Neural cell (in vitro differentiated cells): ENCODE measurements at regions not wholly inside any gene's neighbourhood (a gene's known extent, or its start where the extent isn't known, plus 50 kb on each side); places are given as distances from the start of the nearest gene placed in this dataset.

ENCODE experiments used
- H2AFZ ChIP-seq: fragments of 200-600, 300-800 bp; sonication (generic), shearing (Covaris generic); 2 replicates; pipeline ENCODE4 v1.6.0; 2014; ENCODE audit warnings: low read depth, mild to moderate bottlenecking, antibody characterized with exemption, low read length, moderate library complexity
- H3F3A ChIP-seq: fragments of 200-600 bp; shearing (Covaris generic); 2 replicates; pipeline ENCODE4 v1.6.1; 2016; ENCODE audit warnings: mild to moderate bottlenecking, moderate library complexity, mixed read lengths, antibody characterized with exemption, low read length; ENCODE audit not compliant: insufficient read depth, poor library complexity, severe bottlenecking
- H3K27ac ChIP-seq: fragments of 200-600, 300-800 bp; sonication (generic), shearing (Covaris generic); 2 replicates; pipeline ENCODE4 v1.5.1; 2014; ENCODE audit warnings: mild to moderate bottlenecking, low read length, moderate library complexity
- H3K27me3 ChIP-seq: fragments of 300-800, 200-600 bp; sonication (generic), shearing (Covaris generic); 2 replicates; pipeline ENCODE4 v1.6.0; 2014; ENCODE audit warnings: mild to moderate bottlenecking, low read depth, low read length, moderate library complexity; ENCODE audit not compliant: insufficient read depth
- H3K36me3 ChIP-seq: fragments of 300-800, 200-600 bp; sonication (generic), shearing (Covaris generic); 2 replicates; pipeline ENCODE4 v1.5.1; 2014; ENCODE audit warnings: mild to moderate bottlenecking, antibody characterized with exemption, low read length, moderate library complexity; ENCODE audit not compliant: insufficient read depth
- H3K4me2 ChIP-seq: fragments of 300-800, 200-600 bp; sonication (generic), shearing (Covaris generic); 2 replicates; pipeline ENCODE4 v1.6.0; 2014; ENCODE audit warnings: mild to moderate bottlenecking, low read length
- H3K4me3 ChIP-seq: fragments of 300-800, 200-600 bp; sonication (generic), shearing (Covaris generic); 2 replicates; pipeline ENCODE4 v1.5.1; 2014; ENCODE audit warnings: mild to moderate bottlenecking, low read length, moderate library complexity
- H3K79me2 ChIP-seq: fragments of 200-600 bp; shearing (Covaris generic); replicated peaks from 2 replicates; pipeline ENCODE4 v1.6.0; 2014; ENCODE audit warnings: mild to moderate bottlenecking, low read length, moderate library complexity; ENCODE audit not compliant: insufficient read depth
- H3K9ac ChIP-seq: fragments of 300-800, 200-600 bp; sonication (generic), shearing (Covaris generic); 2 replicates; pipeline ENCODE4 v1.6.1; 2016; ENCODE audit warnings: mild to moderate bottlenecking, low read length, mixed read lengths
- H3K9me2 ChIP-seq: fragments of 200-600 bp; shearing (Covaris generic); 2 replicates; pipeline ENCODE4 v1.6.1; 2016; ENCODE audit warnings: mild to moderate bottlenecking, low read length, mixed read lengths; ENCODE audit not compliant: insufficient read depth
- H3K9me3 ChIP-seq: fragments of 200-600, 300-800 bp; sonication (generic), shearing (Covaris generic); 2 replicates; pipeline ENCODE4 v1.6.1; 2016; ENCODE audit warnings: mild to moderate bottlenecking, mixed run types, low read length, moderate library complexity, mixed read lengths
- H4K20me1 ChIP-seq: fragments of 200-600 bp; shearing (Covaris generic); 2 replicates; pipeline ENCODE4 v1.6.1; 2016; ENCODE audit warnings: mild to moderate bottlenecking, mixed run types; ENCODE audit not compliant: insufficient read depth
- EP300 ChIP-seq: fragments of 450-650 bp; conservative IDR thresholded peaks from 2 replicates; pipeline ENCODE4 v1.6.1; 2014; ENCODE audit warnings: antibody characterized with exemption, mild to moderate bottlenecking, moderate library complexity; ENCODE audit not compliant: poor library complexity, severe bottlenecking
- EZH2 ChIP-seq: fragments of 200-600, 300-800 bp; shearing (Covaris generic), sonication (generic); IDR thresholded peaks from 2 replicates; pipeline ENCODE4 v1.6.1; 2014; ENCODE audit warnings: antibody characterized with exemption, low read length, borderline replicate concordance, mild to moderate bottlenecking; ENCODE audit not compliant: insufficient read depth, poor library complexity, severe bottlenecking
- MXI1 ChIP-seq: fragments of 450-650 bp; conservative IDR thresholded peaks from 2 replicates; pipeline ENCODE4 v1.6.1; 2014; ENCODE audit warnings: antibody characterized with exemption, mild to moderate bottlenecking; ENCODE audit not compliant: poor library complexity, severe bottlenecking
- POLR2AphosphoS5 ChIP-seq: IDR thresholded peaks from 2 replicates; pipeline ENCODE4 v1.6.1; 2012
- RAD21 ChIP-seq: fragments of 450-650 bp; conservative IDR thresholded peaks from 2 replicates; pipeline ENCODE4 v1.6.1; 2014; ENCODE audit warnings: antibody characterized with exemption, mild to moderate bottlenecking, moderate library complexity
- REST ChIP-seq: IDR thresholded peaks from 2 replicates; pipeline ENCODE4 v1.6.1; 2012; ENCODE audit warnings: borderline replicate concordance
- SMC3 ChIP-seq: fragments of 450-650 bp; conservative IDR thresholded peaks from 2 replicates; pipeline ENCODE4 v1.6.1; 2014; ENCODE audit warnings: antibody characterized with exemption, mild to moderate bottlenecking, moderate library complexity; ENCODE audit not compliant: poor library complexity
- TAF1 ChIP-seq: IDR thresholded peaks from 2 replicates; pipeline ENCODE4 v1.6.1; 2012; ENCODE audit warnings: low read depth
- TF ChIP-seq, protein P1 (sequence below): fragments of 450-650 bp; IDR thresholded peaks from 2 replicates; pipeline ENCODE4 v1.5.1; 2014; ENCODE audit warnings: antibody characterized with exemption, mild to moderate bottlenecking, moderate library complexity; ENCODE audit not compliant: poor library complexity, severe bottlenecking

GRCh38 chr6:112983713-112984261 lies 636.7 kb downstream of the RFPL4B start:
- no peaks in the 10 kb centered on the region for H3K36me3 ChIP-seq
- H3K79me2 ChIP-seq = no peaks in the 10 kb centered on the region
- H3K9ac ChIP-seq = no peak overlapping the region
- no peak overlapping the region for H3K4me2 ChIP-seq
- no peaks in the 10 kb centered on the region for H3K9me2 ChIP-seq
- no peak for TF ChIP-seq REST
- TF ChIP-seq POLR2AphosphoS5 = no peak
- no peak for TF ChIP-seq SMC3
- no peak for TF ChIP-seq MXI1
- TF ChIP-seq TAF1 = no peak
- TF ChIP-seq RAD21 = no peak
- TF ChIP-seq, protein P1, sequence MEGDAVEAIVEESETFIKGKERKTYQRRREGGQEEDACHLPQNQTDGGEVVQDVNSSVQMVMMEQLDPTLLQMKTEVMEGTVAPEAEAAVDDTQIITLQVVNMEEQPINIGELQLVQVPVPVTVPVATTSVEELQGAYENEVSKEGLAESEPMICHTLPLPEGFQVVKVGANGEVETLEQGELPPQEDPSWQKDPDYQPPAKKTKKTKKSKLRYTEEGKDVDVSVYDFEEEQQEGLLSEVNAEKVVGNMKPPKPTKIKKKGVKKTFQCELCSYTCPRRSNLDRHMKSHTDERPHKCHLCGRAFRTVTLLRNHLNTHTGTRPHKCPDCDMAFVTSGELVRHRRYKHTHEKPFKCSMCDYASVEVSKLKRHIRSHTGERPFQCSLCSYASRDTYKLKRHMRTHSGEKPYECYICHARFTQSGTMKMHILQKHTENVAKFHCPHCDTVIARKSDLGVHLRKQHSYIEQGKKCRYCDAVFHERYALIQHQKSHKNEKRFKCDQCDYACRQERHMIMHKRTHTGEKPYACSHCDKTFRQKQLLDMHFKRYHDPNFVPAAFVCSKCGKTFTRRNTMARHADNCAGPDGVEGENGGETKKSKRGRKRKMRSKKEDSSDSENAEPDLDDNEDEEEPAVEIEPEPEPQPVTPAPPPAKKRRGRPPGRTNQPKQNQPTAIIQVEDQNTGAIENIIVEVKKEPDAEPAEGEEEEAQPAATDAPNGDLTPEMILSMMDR = no peak
- H4K20me1 ChIP-seq = no peaks in the 10 kb centered on the region
- no peak overlapping the region for H3K27ac ChIP-seq
- H3F3A ChIP-seq = no peaks in the 10 kb centered on the region
- no peaks in the 10 kb centered on the region for H3K27me3 ChIP-seq
- no peak overlapping the region for H2AFZ ChIP-seq
- no peaks in the 10 kb centered on the region for H3K9me3 ChIP-seq
- H3K4me3 ChIP-seq = no peak overlapping the region

GRCh38 chr6:112984899-112985298 lies 637.8 kb downstream of the RFPL4B start:
- H3K9me3 ChIP-seq = no peaks in the 10 kb centered on the region
- no peak overlapping the region for H3K9ac ChIP-seq
- H3K27me3 ChIP-seq = no peaks in the 10 kb centered on the region
- H2AFZ ChIP-seq = no peak overlapping the region
- H3K27ac ChIP-seq = no peak overlapping the region
- H4K20me1 ChIP-seq = no peaks in the 10 kb centered on the region
- H3K4me3 ChIP-seq = no peak overlapping the region
- H3F3A ChIP-seq = no peaks in the 10 kb centered on the region
- H3K36me3 ChIP-seq = no peaks in the 10 kb centered on the region
- no peaks in the 10 kb centered on the region for H3K9me2 ChIP-seq
- H3K4me2 ChIP-seq = no peak overlapping the region
- TF ChIP-seq REST (no peak), SMC3 (no peak), RAD21 (no peak), EZH2 (no peak), MXI1 (no peak), POLR2AphosphoS5 (no peak), TAF1 (no peak), EP300 (no peak)
- TF ChIP-seq, protein P1 = no peak
- H3K79me2 ChIP-seq = no peaks in the 10 kb centered on the region
